SK-N-MC (cell line): ENCODE measurements at regions not wholly inside any gene's neighbourhood (a gene's known extent, or its start where the extent isn't known, plus 50 kb on each side); places are given as distances from the start of the nearest gene placed in this dataset.

Experiments used
- EZH2 ChIP-seq: fragments of 200-600 bp; sonication (generic); IDR thresholded peaks from one replicate; pipeline ENCODE4 v1.6.1; 2017; ENCODE audit warnings: antibody characterized with exemption
- POLR2AphosphoS5 ChIP-seq: IDR thresholded peaks from 2 replicates; pipeline ENCODE4 v1.6.1; 2012; ENCODE audit warnings: mild to moderate bottlenecking, low read depth, low read length, borderline replicate concordance

DNA sequence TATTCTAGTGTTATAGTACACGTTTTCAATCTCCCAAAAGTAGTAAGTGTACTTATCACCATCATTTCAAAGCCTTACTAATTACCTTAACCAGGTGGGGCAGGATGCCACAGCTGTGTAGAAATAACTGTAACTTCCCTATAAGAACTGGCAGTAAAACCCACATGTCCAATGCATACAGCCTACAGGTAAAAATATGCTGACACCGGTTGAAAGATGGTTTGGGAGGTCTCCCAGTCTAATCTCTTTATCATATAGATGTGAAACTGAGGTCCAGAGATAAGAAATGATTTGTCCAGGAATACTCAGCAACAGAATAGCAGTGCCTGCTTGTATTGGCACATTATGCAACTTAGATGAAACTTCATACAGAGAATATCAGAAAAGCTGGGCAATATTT lies 322.9 kb downstream of the BCL11A start:
- TF ChIP-seq EZH2 (no peak), POLR2AphosphoS5 (no peak)
